GM23248 (cell line): ENCODE measurements at regions not wholly inside any gene's neighbourhood (a gene's known extent, or its start where the extent isn't known, plus 50 kb on each side); places are given as distances from the start of the nearest gene placed in this dataset.

Experiments used
- EZH2 ChIP-seq: fragments of 200-600 bp; sonication (generic); IDR thresholded peaks from 2 replicates; pipeline ENCODE4 v1.6.1; 2018; ENCODE audit warnings: antibody characterized with exemption, mild to moderate bottlenecking; ENCODE audit not compliant: insufficient read depth, poor library complexity, severe bottlenecking
- EZH2phosphoT487 ChIP-seq: fragments of 200-600 bp; sonication (generic); IDR thresholded peaks from 2 replicates; pipeline ENCODE4 v1.6.1; 2018; ENCODE audit warnings: antibody characterized with exemption, moderate library complexity, mild to moderate bottlenecking, low read depth; ENCODE audit not compliant: insufficient read depth

- no peak for TF ChIP-seq EZH2
- TF ChIP-seq EZH2phosphoT487, result no peak
Measured at GRCh38 chr17:27082023-27082774, 211.7 kb upstream of the WSB1 start.
